ENCODE measurements at regions not wholly inside any gene's neighbourhood (a gene's known extent, or its start where the extent isn't known, plus 50 kb on each side); places are given as distances from the start of the nearest gene placed in this dataset.

- no peak for DNase-seq
- 95 to 100% (median 96%) methylated on average over 1 of the region's 1 CpG for WGBS, 3 donors
- intact Hi-C loops (cut with DNase I) = no loop called here
These were observed 1247.8 kb upstream of the NXPH2 start for GRCh38 chr2:140027966-140028365.

DNA sequence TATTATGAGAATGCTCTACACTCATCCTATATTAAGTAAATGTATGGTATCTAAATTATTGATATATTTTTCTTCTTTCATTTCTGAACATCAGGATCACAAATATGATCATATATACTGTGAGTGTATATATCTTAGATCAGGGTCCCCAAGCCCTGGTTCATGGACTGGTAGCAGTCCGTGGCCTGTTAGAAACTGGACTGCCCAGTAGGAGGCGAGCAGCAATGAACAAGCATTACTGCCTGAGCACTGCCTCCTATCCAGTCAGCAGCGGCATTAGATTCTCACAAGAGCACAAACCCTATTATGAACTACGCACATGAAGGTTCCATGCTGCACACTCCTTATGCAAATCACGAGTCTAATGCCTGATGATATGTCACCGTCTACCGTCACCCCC, 1247.1 kb upstream of the NXPH2 start:
- Histone ChIP-seq H3K36me3 (ENCODE audit: insufficient read depth in 1 of 2, low read depth in 1 of 2) (no peaks in the 10 kb centered on the region), H3K4me1 (no peaks in the 10 kb centered on the region), H3K9me3 (no peaks in the 10 kb centered on the region), H3K4me3 (no peak overlapping the region), H3K27ac (no peak overlapping the region), H3K27me3 (ENCODE audit: insufficient read depth in 3 of 3, low read length in 2 of 3) (no peaks in the 10 kb centered on the region)
- DNase-seq = no peak
- no peak for TF ChIP-seq CTCF (IDR thresholded peaks at IDR 0.05)
- ATAC-seq = no peak
- 93 to 98% (median 93%) methylated on average over 7 of the region's 7 CpGs for WGBS, 3 donors
- intact Hi-C loops (cut with DNase I) = no loop called here

More at GRCh38 chr2:140027966-140028365, 1247.8 kb upstream of the NXPH2 start:
- ATAC-seq = no peak
- no peak overlapping the region for H3K4me3 ChIP-seq
- H3K9me3 ChIP-seq = no peaks in the 10 kb centered on the region
- H3K4me1 ChIP-seq = no peaks in the 10 kb centered on the region
- H3K27ac ChIP-seq = no peak overlapping the region
- H3K27me3 ChIP-seq (ENCODE audit: insufficient read depth in 3 of 3, low read length in 2 of 3) = no peaks in the 10 kb centered on the region
- TF ChIP-seq CTCF (IDR thresholded peaks at IDR 0.05) = no peak
- no peaks in the 10 kb centered on the region for H3K36me3 ChIP-seq (ENCODE audit: insufficient read depth in 1 of 2, low read depth in 1 of 2)

DNA sequence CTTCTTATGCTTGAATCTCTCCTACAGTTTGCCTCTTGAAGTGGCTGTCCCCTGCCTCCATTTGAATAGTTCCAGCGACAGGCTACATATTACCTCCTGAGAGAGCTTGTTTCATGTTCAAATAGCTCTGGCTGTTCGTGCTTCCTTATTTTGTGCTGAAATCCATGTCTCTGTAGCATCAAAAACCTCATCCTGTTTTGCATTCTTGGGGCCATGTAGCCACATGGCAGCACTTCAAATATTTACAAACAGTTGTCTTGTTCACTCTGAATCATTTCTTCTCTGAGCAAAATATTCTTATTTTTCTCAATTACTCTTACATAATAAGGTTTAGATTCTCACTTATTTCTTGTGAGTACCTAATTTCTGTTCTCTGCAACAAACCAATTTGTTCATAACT, 1243.1 kb upstream of the NXPH2 start:
- Histone ChIP-seq H3K9me3 (no peaks in the 10 kb centered on the region), H3K27me3 (ENCODE audit: insufficient read depth in 3 of 3, low read length in 2 of 3) (no peaks in the 10 kb centered on the region), H3K4me1 (no peaks in the 10 kb centered on the region), H3K4me3 (no peak overlapping the region), H3K36me3 (ENCODE audit: insufficient read depth in 1 of 2, low read depth in 1 of 2) (no peaks in the 10 kb centered on the region), H3K27ac (no peak overlapping the region)
- no peak for TF ChIP-seq CTCF (IDR thresholded peaks at IDR 0.05)
- intact Hi-C loops (cut with DNase I) = no loop called here
- ATAC-seq (no peak), DNase-seq (no peak)
- 12 to 16% (median 15%) methylated on average over 2 of the region's 2 CpGs for WGBS, 3 donors

DNA sequence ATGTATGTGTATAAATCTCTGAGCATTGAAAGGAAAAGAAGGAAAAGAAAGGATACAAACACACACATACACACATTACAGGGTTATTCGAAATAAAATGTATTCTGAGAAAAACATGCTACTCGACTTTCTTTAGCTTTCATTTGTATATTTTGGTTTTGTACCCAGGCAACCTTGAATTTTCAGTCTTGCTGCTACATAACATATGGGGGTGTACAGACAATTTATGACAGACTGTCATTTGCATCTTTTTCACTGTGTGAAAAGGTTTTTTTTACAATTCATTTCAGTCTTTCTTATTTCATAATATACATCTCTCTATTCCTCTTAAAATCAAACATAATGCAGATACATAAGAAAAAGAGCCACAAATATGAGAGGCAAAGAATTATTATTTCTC, 1238.4 kb upstream of the NXPH2 start:
- TF ChIP-seq CTCF (IDR thresholded peaks at IDR 0.05) = no peak
- Histone ChIP-seq H3K4me3 (no peak overlapping the region), H3K9me3 (no peaks in the 10 kb centered on the region), H3K36me3 (ENCODE audit: insufficient read depth in 1 of 2, low read depth in 1 of 2) (no peaks in the 10 kb centered on the region), H3K27me3 (ENCODE audit: insufficient read depth in 3 of 3, low read length in 2 of 3) (no peaks in the 10 kb centered on the region), H3K4me1 (no peaks in the 10 kb centered on the region), H3K27ac (no peak overlapping the region)
- intact Hi-C loops (cut with DNase I) = no loop called here
- 72 to 83% (median 76%) methylated on average over 2 of the region's 2 CpGs for WGBS, 3 donors
- ATAC-seq (no peak), DNase-seq (no peak)

- no peaks in the 10 kb centered on the region for H3K36me3 ChIP-seq (ENCODE audit: insufficient read depth in 1 of 2, low read depth in 1 of 2)
- H3K4me1 ChIP-seq = no peaks in the 10 kb centered on the region
- H3K9me3 ChIP-seq = no peaks in the 10 kb centered on the region
- ATAC-seq (no peak), DNase-seq (no peak)
- no peaks in the 10 kb centered on the region for H3K27me3 ChIP-seq (ENCODE audit: insufficient read depth in 3 of 3, low read length in 2 of 3)
- H3K4me3 ChIP-seq = no peak overlapping the region
- intact Hi-C loops (cut with DNase I) = no loop called here
- TF ChIP-seq CTCF (IDR thresholded peaks at IDR 0.05) = no peak
- 33 to 63% (median 40%) methylated on average over 1 of the region's 1 CpG for WGBS, 3 donors
- H3K27ac ChIP-seq = no peak overlapping the region
These were observed 1234.0 kb upstream of the NXPH2 start for GRCh38 chr2:140014204-140014546.

All from psoas muscle (tissue), 7 donors.